Osteocyte (in vitro differentiated cells): ENCODE measurements at regions not wholly inside any gene's neighbourhood (a gene's known extent, or its start where the extent isn't known, plus 50 kb on each side); places are given as distances from the start of the nearest gene placed in this dataset.

Source experiments
- DNase-seq: peaks from one replicate; pipeline ENCODE4 v3.0.0; 2021; ENCODE audit warnings: mixed read lengths; ENCODE audit not compliant: unreplicated experiment; ENCODE audit errors: extremely low spot score
- H3K27ac Mint-ChIP-seq: one replicate; pipeline ENCODE4 v1.8.0; 2021; ENCODE audit warnings: mild to moderate bottlenecking, mixed read lengths; ENCODE audit not compliant: unreplicated experiment
- H3K27me3 Mint-ChIP-seq: one replicate; pipeline ENCODE4 v1.8.0; 2021; ENCODE audit warnings: mixed read lengths; ENCODE audit not compliant: unreplicated experiment
- H3K36me3 Mint-ChIP-seq: one replicate; pipeline ENCODE4 v1.8.0; 2021; ENCODE audit warnings: mixed read lengths; ENCODE audit not compliant: unreplicated experiment
- H3K4me1 Mint-ChIP-seq: one replicate; pipeline ENCODE4 v1.8.0; 2021; ENCODE audit warnings: mixed read lengths; ENCODE audit not compliant: unreplicated experiment
- H3K4me3 Mint-ChIP-seq: one replicate; pipeline ENCODE4 v1.8.0; 2021; ENCODE audit warnings: mild to moderate bottlenecking, moderate library complexity, mixed read lengths; ENCODE audit not compliant: unreplicated experiment
- H3K9me3 Mint-ChIP-seq: one replicate; pipeline ENCODE4 v1.8.0; 2021; ENCODE audit warnings: mixed read lengths; ENCODE audit not compliant: unreplicated experiment
- TF ChIP-seq, protein P1 (sequence below): fragments of 200-600 bp; sonication (generic); IDR thresholded peaks from 2 replicates; pipeline ENCODE4 v1.5.0; 2021; ENCODE audit warnings: antibody characterized with exemption, mild to moderate bottlenecking, moderate library complexity

GRCh38 chr14:30045720-30046119 is 118.1 kb upstream of the PRKD1 start:
- Mint-ChIP-seq H3K4me1 (no peaks in the 10 kb centered on the region), H3K27ac (no peak overlapping the region), H3K27me3 (peaks cover 2% of the 10 kb centered on the region), H3K4me3 (no peak overlapping the region), H3K36me3 (no peaks in the 10 kb centered on the region), H3K9me3 (peaks cover 16% of the 10 kb centered on the region)
- TF ChIP-seq, protein P1, sequence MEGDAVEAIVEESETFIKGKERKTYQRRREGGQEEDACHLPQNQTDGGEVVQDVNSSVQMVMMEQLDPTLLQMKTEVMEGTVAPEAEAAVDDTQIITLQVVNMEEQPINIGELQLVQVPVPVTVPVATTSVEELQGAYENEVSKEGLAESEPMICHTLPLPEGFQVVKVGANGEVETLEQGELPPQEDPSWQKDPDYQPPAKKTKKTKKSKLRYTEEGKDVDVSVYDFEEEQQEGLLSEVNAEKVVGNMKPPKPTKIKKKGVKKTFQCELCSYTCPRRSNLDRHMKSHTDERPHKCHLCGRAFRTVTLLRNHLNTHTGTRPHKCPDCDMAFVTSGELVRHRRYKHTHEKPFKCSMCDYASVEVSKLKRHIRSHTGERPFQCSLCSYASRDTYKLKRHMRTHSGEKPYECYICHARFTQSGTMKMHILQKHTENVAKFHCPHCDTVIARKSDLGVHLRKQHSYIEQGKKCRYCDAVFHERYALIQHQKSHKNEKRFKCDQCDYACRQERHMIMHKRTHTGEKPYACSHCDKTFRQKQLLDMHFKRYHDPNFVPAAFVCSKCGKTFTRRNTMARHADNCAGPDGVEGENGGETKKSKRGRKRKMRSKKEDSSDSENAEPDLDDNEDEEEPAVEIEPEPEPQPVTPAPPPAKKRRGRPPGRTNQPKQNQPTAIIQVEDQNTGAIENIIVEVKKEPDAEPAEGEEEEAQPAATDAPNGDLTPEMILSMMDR: no peak
- no peak for DNase-seq

DNA sequence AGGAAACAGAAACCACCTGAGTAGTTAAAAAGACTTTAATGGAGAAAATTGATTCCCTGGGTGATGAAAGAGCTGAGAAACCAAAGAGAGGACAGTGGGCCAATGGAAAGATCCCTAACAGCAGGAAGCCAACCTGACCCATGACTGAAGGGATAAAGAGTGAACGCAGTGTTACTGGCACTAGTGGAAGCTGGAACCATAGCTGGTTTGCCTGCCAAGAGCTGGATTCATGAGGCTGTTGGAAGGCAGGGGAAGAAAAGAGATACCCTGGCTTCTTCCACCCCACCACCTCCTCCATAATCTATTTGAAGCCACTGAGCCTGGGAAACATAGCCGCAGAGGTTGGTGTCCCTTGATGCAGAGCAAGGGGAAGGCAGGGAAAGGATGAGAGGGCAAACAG is 125.5 kb upstream of the PRKD1 start:
- H3K27ac Mint-ChIP-seq: no peak overlapping the region
- DNase-seq: no peak
- no peaks in the 10 kb centered on the region for H3K36me3 Mint-ChIP-seq
- TF ChIP-seq, protein P1: no peak
- no peaks in the 10 kb centered on the region for H3K27me3 Mint-ChIP-seq
- no peak overlapping the region for H3K4me3 Mint-ChIP-seq
- H3K9me3 Mint-ChIP-seq: peaks cover 6% of the 10 kb centered on the region
- H3K4me1 Mint-ChIP-seq: no peaks in the 10 kb centered on the region

GRCh38 chr14:30054201-30054600 is 126.6 kb upstream of the PRKD1 start:
- Mint-ChIP-seq H3K27ac (no peak overlapping the region), H3K27me3 (no peaks in the 10 kb centered on the region), H3K9me3 (peaks cover 6% of the 10 kb centered on the region), H3K4me3 (no peak overlapping the region), H3K36me3 (no peaks in the 10 kb centered on the region), H3K4me1 (no peaks in the 10 kb centered on the region)
- TF ChIP-seq, protein P1: no peak
- no peak for DNase-seq

DNA sequence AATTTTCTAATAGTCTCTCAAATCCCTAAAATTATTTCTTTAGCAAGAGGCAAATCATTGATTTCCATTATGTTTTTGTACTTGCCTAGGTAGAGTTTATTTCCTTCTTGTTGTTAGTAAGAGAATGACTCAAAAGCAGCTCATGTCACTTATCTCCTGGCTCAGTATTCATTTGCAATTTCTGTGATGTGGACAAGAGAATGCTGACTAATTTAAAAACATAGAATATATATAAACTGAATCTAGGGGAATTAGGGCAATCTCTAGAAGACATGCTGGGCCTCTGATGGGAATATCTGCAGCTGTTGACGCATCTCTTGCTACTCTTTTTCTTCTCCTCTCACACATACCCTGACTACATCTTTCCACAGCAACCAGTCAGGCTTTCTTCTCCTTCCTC is 130.8 kb upstream of the PRKD1 start:
- H3K9me3 Mint-ChIP-seq: no peaks in the 10 kb centered on the region
- no peaks in the 10 kb centered on the region for H3K4me1 Mint-ChIP-seq
- no peaks in the 10 kb centered on the region for H3K27me3 Mint-ChIP-seq
- H3K27ac Mint-ChIP-seq: no peak overlapping the region
- TF ChIP-seq, protein P1: no peak
- DNase-seq: no peak
- no peaks in the 10 kb centered on the region for H3K36me3 Mint-ChIP-seq
- no peak overlapping the region for H3K4me3 Mint-ChIP-seq

- Mint-ChIP-seq H3K9me3 (peaks cover 13% of the 10 kb centered on the region), H3K4me1 (no peaks in the 10 kb centered on the region), H3K36me3 (no peaks in the 10 kb centered on the region), H3K4me3 (no peak overlapping the region), H3K27ac (no peak overlapping the region), H3K27me3 (no peaks in the 10 kb centered on the region)
- TF ChIP-seq, protein P1: no peak
- DNase-seq: no peak
Observed at GRCh38 chr14:30063746-30064145, 136.1 kb upstream of the PRKD1 start.
